ENCODE measurements at regions not wholly inside any gene's neighbourhood (a gene's known extent, or its start where the extent isn't known, plus 50 kb on each side); places are given as distances from the start of the nearest gene placed in this dataset.

DNA sequence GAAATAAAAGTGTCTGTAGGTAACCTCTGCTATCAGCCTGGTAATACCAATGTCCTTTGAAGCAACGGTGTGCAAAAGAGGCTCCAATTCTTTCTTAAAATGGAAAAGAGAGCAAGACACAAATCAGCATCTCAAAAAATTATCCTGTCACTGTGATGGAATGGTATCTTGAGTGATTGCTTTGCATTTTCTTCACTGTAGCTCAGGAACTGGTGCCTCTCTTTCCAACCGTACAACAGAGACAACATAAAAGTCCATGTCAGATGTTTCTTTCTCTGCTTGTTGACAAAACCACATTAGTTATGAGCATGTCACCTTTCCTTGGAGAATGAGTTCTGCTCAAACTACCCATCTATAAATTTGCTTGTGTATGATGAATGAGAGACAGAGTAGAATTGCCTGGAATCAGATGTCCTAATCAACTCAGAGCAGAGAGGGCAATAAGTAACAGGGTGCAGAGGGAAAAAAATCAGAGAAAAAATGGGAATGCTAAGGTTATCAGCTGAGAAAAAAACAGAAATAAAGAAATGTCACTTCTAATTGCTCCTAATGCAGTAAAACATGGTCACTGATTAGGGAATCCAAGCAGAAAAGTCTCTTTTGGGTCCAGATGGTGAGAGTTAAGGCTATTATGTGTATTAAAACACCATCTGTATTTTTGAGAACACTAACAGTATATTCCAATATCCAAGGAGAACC, 465.0 kb upstream of the ATP2B1 start:
- no peak overlapping the region for H3K27ac Mint-ChIP-seq (ENCODE audit: low read depth)
- no peaks in the 10 kb centered on the region for H3K36me3 Mint-ChIP-seq (ENCODE audit: insufficient read depth)
- ATAC-seq (replicated peaks; ENCODE audit: extremely low read depth, poor library complexity, severe bottlenecking) (no peak), DNase-seq (ENCODE audit: low spot score in 2 of 2) (no peak)
- H3K9me3 Mint-ChIP-seq = no peaks in the 10 kb centered on the region
- peaks cover 10% of the 10 kb centered on the region for H3K27me3 Mint-ChIP-seq
- no peak overlapping the region for H3K4me3 Mint-ChIP-seq
- no peaks in the 10 kb centered on the region for H3K4me1 Mint-ChIP-seq

GRCh38 chr12:90172524-90172923, 463.9 kb upstream of the ATP2B1 start:
- H3K27ac Mint-ChIP-seq (ENCODE audit: low read depth) = no peak overlapping the region
- H3K36me3 Mint-ChIP-seq (ENCODE audit: insufficient read depth) = no peaks in the 10 kb centered on the region
- H3K27me3 Mint-ChIP-seq = peaks cover 10% of the 10 kb centered on the region
- no peaks in the 10 kb centered on the region for H3K9me3 Mint-ChIP-seq
- DNase-seq (ENCODE audit: low spot score in 2 of 2) (no peak), ATAC-seq (replicated peaks; ENCODE audit: extremely low read depth, poor library complexity, severe bottlenecking) (no peak)
- H3K4me3 Mint-ChIP-seq = no peak overlapping the region
- H3K4me1 Mint-ChIP-seq = no peaks in the 10 kb centered on the region

DNA sequence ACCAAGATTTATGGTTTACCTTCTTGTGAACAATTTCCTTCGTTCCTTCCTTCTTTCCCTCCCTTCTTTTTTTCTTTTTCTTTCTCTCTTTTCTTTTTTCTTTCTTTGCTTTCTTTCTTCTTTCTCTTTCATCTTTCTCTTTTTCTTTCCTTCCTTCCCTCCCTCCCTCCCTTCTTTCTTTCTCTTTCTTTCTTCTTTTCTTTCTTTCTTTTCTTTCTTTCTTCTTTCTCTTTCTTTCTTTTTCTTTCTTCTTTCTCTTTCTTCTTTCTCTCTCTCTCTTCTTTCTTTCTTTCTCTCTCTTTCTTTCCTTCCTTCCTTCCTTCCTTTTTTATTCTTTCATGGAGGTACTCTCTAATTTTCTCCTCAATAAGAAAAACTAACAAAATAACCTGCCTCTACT, 462.1 kb upstream of the ATP2B1 start:
- peaks cover 7% of the 10 kb centered on the region for H3K27me3 Mint-ChIP-seq
- no peaks in the 10 kb centered on the region for H3K4me1 Mint-ChIP-seq
- no peak overlapping the region for H3K27ac Mint-ChIP-seq (ENCODE audit: low read depth)
- H3K4me3 Mint-ChIP-seq = no peak overlapping the region
- H3K36me3 Mint-ChIP-seq (ENCODE audit: insufficient read depth) = no peaks in the 10 kb centered on the region
- DNase-seq (ENCODE audit: low spot score in 2 of 2) (no peak), ATAC-seq (replicated peaks; ENCODE audit: extremely low read depth, poor library complexity, severe bottlenecking) (no peak)
- H3K9me3 Mint-ChIP-seq = no peaks in the 10 kb centered on the region

DNA sequence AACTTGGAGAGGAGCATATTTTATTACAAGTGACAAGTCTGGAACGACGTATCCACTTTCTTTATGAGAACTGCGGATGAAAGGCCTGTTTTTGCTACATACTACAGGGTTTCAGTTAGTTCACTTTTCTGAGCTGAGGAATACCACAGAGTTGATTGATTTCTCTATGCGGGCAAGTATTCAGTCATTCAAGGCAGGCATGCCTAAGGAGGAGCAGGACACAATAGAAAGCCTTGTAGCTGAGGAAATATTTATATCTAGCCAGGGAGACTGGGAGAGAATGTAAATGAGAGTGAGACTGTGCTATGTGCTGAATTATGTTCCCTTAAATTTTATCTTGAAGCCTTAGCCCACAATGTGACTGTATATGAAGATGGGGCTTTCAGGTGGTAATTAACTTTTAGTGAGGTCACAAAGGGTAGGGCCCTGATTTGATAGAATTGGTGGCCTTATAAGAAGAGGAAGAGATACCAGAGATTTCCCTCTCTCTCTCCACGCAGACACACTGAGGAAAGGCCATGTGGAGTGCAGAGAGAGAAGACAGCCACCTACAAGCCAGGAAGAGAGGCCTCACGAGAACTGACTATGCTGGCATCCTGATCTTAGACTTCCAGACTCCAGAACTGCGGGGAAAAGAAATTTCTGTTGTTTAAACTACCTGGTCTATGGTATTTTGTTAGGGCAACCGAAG, 459.0 kb upstream of the ATP2B1 start:
- DNase-seq (ENCODE audit: low spot score in 2 of 2) (no peak), ATAC-seq (replicated peaks; ENCODE audit: extremely low read depth, poor library complexity, severe bottlenecking) (no peak)
- H3K36me3 Mint-ChIP-seq (ENCODE audit: insufficient read depth) = no peaks in the 10 kb centered on the region
- no peak overlapping the region for H3K4me3 Mint-ChIP-seq
- no peak overlapping the region for H3K27ac Mint-ChIP-seq (ENCODE audit: low read depth)
- H3K27me3 Mint-ChIP-seq = no peaks in the 10 kb centered on the region
- H3K4me1 Mint-ChIP-seq = no peaks in the 10 kb centered on the region
- H3K9me3 Mint-ChIP-seq = no peaks in the 10 kb centered on the region

DNA sequence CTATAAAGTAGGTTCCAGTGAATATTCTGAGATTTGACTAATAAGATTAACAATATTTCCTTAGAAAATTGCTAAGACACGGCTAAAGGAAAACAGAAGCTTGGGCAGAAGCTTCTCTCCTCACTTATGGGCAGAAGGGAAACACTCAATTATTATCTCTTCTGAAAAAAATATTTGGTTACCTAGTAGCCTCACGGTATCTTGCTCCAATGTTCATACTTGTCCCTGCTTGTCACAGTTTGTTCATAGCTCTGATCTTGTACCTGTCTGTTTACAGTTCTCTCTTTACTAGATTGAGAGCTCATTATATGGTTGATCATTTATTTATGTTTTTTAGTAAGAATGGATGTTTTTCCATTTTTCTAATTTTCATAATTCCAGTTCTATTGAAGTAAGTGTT, 458.0 kb upstream of the ATP2B1 start:
- H3K4me1 Mint-ChIP-seq = no peaks in the 10 kb centered on the region
- no peak overlapping the region for H3K27ac Mint-ChIP-seq (ENCODE audit: low read depth)
- H3K9me3 Mint-ChIP-seq = no peaks in the 10 kb centered on the region
- DNase-seq (ENCODE audit: low spot score in 2 of 2) (no peak), ATAC-seq (replicated peaks; ENCODE audit: extremely low read depth, poor library complexity, severe bottlenecking) (no peak)
- no peaks in the 10 kb centered on the region for H3K27me3 Mint-ChIP-seq
- H3K4me3 Mint-ChIP-seq = no peak overlapping the region
- H3K36me3 Mint-ChIP-seq (ENCODE audit: insufficient read depth) = no peaks in the 10 kb centered on the region

GRCh38 chr12:90166012-90166411, 457.4 kb upstream of the ATP2B1 start:
- ATAC-seq (replicated peaks; ENCODE audit: extremely low read depth, poor library complexity, severe bottlenecking) (no peak), DNase-seq (ENCODE audit: low spot score in 2 of 2) (no peak)

GRCh38 chr12:90163975-90164374, 455.3 kb upstream of the ATP2B1 start:
- Mint-ChIP-seq H3K4me1 (no peaks in the 10 kb centered on the region), H3K36me3 (ENCODE audit: insufficient read depth) (no peaks in the 10 kb centered on the region), H3K27ac (ENCODE audit: low read depth) (no peak overlapping the region), H3K9me3 (no peaks in the 10 kb centered on the region), H3K4me3 (no peak overlapping the region), H3K27me3 (no peaks in the 10 kb centered on the region)
- ATAC-seq (replicated peaks; ENCODE audit: extremely low read depth, poor library complexity, severe bottlenecking) (no peak), DNase-seq (ENCODE audit: low spot score in 2 of 2) (no peak)

More at GRCh38 chr12:90166012-90166411, 457.4 kb upstream of the ATP2B1 start:
- Mint-ChIP-seq H3K4me3 (no peak overlapping the region), H3K27ac (ENCODE audit: low read depth) (no peak overlapping the region), H3K9me3 (no peaks in the 10 kb centered on the region), H3K4me1 (no peaks in the 10 kb centered on the region), H3K27me3 (no peaks in the 10 kb centered on the region), H3K36me3 (ENCODE audit: insufficient read depth) (no peaks in the 10 kb centered on the region)

GRCh38 chr12:90153827-90154226, 445.2 kb upstream of the ATP2B1 start:
- ATAC-seq (replicated peaks; ENCODE audit: extremely low read depth, poor library complexity, severe bottlenecking) (no peak), DNase-seq (ENCODE audit: low spot score in 2 of 2) (no peak)
- no peak overlapping the region for H3K4me3 Mint-ChIP-seq
- H3K27ac Mint-ChIP-seq (ENCODE audit: low read depth) = no peak overlapping the region
- H3K9me3 Mint-ChIP-seq = no peaks in the 10 kb centered on the region
- H3K36me3 Mint-ChIP-seq (ENCODE audit: insufficient read depth) = no peaks in the 10 kb centered on the region
- H3K4me1 Mint-ChIP-seq = no peaks in the 10 kb centered on the region
- no peaks in the 10 kb centered on the region for H3K27me3 Mint-ChIP-seq

GRCh38 chr12:90152897-90153624, 444.4 kb upstream of the ATP2B1 start:
- Mint-ChIP-seq H3K27ac (ENCODE audit: low read depth) (no peak overlapping the region), H3K4me3 (no peak overlapping the region), H3K9me3 (no peaks in the 10 kb centered on the region), H3K36me3 (ENCODE audit: insufficient read depth) (no peaks in the 10 kb centered on the region), H3K27me3 (peaks cover 5% of the 10 kb centered on the region), H3K4me1 (no peaks in the 10 kb centered on the region)
- no peak for ATAC-seq (replicated peaks; ENCODE audit: extremely low read depth, poor library complexity, severe bottlenecking)
- DNase-seq (ENCODE audit: low spot score in 2 of 2) = no peak

- Mint-ChIP-seq H3K36me3 (ENCODE audit: insufficient read depth) (no peaks in the 10 kb centered on the region), H3K27ac (ENCODE audit: low read depth) (no peak overlapping the region), H3K9me3 (no peaks in the 10 kb centered on the region), H3K4me1 (no peaks in the 10 kb centered on the region), H3K27me3 (peaks cover 19% of the 10 kb centered on the region), H3K4me3 (no peak overlapping the region)
- ATAC-seq (replicated peaks; ENCODE audit: extremely low read depth, poor library complexity, severe bottlenecking) = no peak
- DNase-seq (ENCODE audit: low spot score in 2 of 2) = no peak
These were observed 442.9 kb upstream of the ATP2B1 start for GRCh38 chr12:90151491-90152015.

DNA sequence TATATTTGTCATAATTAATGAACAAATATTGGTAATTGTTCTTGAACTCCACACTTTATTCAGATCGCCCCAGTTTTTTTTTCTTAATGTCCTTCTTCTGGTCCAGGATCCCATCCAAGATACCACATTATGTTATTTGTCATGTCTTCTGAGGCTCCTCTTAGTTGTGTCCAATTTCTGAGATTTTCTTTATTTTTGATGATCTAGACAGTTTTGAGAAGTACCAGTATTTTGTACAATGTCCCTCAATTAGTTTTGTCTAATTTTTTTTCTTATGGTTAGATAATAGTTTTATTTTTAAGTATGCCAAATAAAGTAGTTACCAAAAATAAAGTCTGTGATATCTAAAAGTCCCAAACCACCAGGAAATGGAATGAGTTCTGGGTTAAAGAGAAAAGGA, 440.8 kb upstream of the ATP2B1 start:
- DNase-seq (ENCODE audit: low spot score in 2 of 2) (no peak), ATAC-seq (replicated peaks; ENCODE audit: extremely low read depth, poor library complexity, severe bottlenecking) (no peak)
- no peaks in the 10 kb centered on the region for H3K36me3 Mint-ChIP-seq (ENCODE audit: insufficient read depth)
- no peaks in the 10 kb centered on the region for H3K9me3 Mint-ChIP-seq
- H3K4me1 Mint-ChIP-seq = no peaks in the 10 kb centered on the region
- H3K27ac Mint-ChIP-seq (ENCODE audit: low read depth) = no peak overlapping the region
- H3K4me3 Mint-ChIP-seq = no peak overlapping the region
- peaks cover 29% of the 10 kb centered on the region for H3K27me3 Mint-ChIP-seq

DNA sequence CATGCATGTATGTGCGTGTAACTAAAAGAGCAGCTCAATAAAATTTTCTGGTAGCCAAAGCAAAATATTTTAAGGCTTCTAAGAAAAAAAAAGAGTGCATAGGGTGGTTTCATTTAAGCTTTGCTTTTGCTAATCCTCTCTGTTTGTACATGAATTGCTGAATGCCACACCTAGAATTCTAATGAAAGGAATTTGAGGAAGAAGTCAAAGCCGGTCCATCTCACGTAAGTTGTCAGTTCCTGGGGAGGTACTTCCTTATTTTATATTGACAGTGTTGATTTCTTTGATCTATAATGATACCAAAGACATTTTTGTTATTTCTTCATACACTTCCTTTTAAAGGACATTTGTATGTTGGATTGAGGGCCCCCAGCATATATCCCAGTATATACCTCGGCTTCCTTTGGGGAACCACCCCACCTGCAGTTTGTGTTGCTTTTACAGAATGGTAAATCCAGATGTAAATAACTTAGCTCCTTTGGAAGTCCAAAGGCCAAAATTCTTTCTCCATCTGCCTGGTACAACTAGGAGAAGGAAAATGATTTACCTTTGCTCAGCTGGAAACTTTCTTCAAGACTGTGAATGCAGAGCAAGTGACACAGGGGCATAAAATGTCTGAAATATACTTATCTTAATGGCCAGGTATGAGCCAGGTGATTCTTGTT, 420.9 kb upstream of the ATP2B1 start:
- ATAC-seq (replicated peaks; ENCODE audit: extremely low read depth, poor library complexity, severe bottlenecking) (no peak), DNase-seq (ENCODE audit: low spot score in 2 of 2) (no peak)
- no peaks in the 10 kb centered on the region for H3K36me3 Mint-ChIP-seq (ENCODE audit: insufficient read depth)
- H3K4me1 Mint-ChIP-seq = no peaks in the 10 kb centered on the region
- no peak overlapping the region for H3K27ac Mint-ChIP-seq (ENCODE audit: low read depth)
- H3K27me3 Mint-ChIP-seq = peaks cover 25% of the 10 kb centered on the region
- H3K9me3 Mint-ChIP-seq = no peaks in the 10 kb centered on the region
- H3K4me3 Mint-ChIP-seq = no peak overlapping the region

All from central memory CD8-positive, alpha-beta T cell (primary cell).